Neuronal stem cell (in vitro differentiated cells): ENCODE measurements at regions not wholly inside any gene's neighbourhood (a gene's known extent, or its start where the extent isn't known, plus 50 kb on each side); places are given as distances from the start of the nearest gene placed in this dataset.
A peak's percentile ranks its signal among the peaks of the same experiment; 100 is the strongest.

ENCODE experiments used
- DNase-seq: peaks from one replicate; pipeline ENCODE4 v3.0.0-alpha.2; 2013; ENCODE audit warnings: low spot score
- H2AFZ ChIP-seq: one replicate; pipeline ENCODE4 v1.6.1; 2013; ENCODE audit warnings: mild to moderate bottlenecking, low read length, inconsistent platforms
- H2AK5ac ChIP-seq: 2 replicates; pipeline ENCODE4 v1.6.1; 2013; ENCODE audit warnings: low read depth, mild to moderate bottlenecking, inconsistent platforms, low read length, moderate library complexity, mixed read lengths
- H2BK120ac ChIP-seq: 2 replicates; pipeline ENCODE4 v1.6.1; 2013; ENCODE audit warnings: low read depth, mild to moderate bottlenecking, inconsistent platforms, low read length, moderate library complexity, mixed read lengths
- H2BK12ac ChIP-seq: one replicate; pipeline ENCODE4 v1.6.1; 2013; ENCODE audit warnings: low read length, inconsistent platforms
- H2BK15ac ChIP-seq: 2 replicates; pipeline ENCODE4 v1.6.1; 2013; ENCODE audit warnings: mild to moderate bottlenecking, low read length, inconsistent platforms, mixed read lengths
- H2BK5ac ChIP-seq: one replicate; pipeline ENCODE4 v1.6.1; 2013; ENCODE audit warnings: inconsistent platforms, mild to moderate bottlenecking, low read length, moderate library complexity
- H3K14ac ChIP-seq: one replicate; pipeline ENCODE4 v1.6.1; 2013; ENCODE audit warnings: low read length, inconsistent platforms
- H3K18ac ChIP-seq: 2 replicates; pipeline ENCODE4 v1.6.1; 2013; ENCODE audit warnings: low read length, inconsistent platforms
- H3K23ac ChIP-seq: 2 replicates; pipeline ENCODE4 v1.6.1; 2013; ENCODE audit warnings: low read depth, mild to moderate bottlenecking, mixed read lengths, low read length, inconsistent platforms; ENCODE audit not compliant: poor library complexity
- H3K27ac ChIP-seq: replicated peaks from 3 replicates; pipeline ENCODE4 v1.5.1; 2013; ENCODE audit warnings: low read length, inconsistent platforms
- H3K27me3 ChIP-seq, 3 experiments: 2 replicates each; pipeline ENCODE4 v1.6.1; 2013; ENCODE audit warnings: low read length in 3 of 3, mild to moderate bottlenecking in 2 of 3, inconsistent platforms in 1 of 3, low read depth in 1 of 3, mixed read lengths in 1 of 3, moderate library complexity in 1 of 3; ENCODE audit not compliant: control insufficient read depth in 3 of 3, insufficient read depth in 3 of 3
- H3K36me3 ChIP-seq, 2 donors: replicated peaks in 1 of 2; 2 replicates each; pipeline ENCODE4 v1.6.1; 2013; ENCODE audit warnings: low read length in 2 of 2; ENCODE audit not compliant: control insufficient read depth in 2 of 2, insufficient read depth in 2 of 2
- H3K4ac ChIP-seq: 2 replicates; pipeline ENCODE4 v1.6.1; 2013; ENCODE audit warnings: inconsistent platforms, mild to moderate bottlenecking, low read length, moderate library complexity
- H3K4me1 ChIP-seq, 2 donors: 1 replicate in 1 of 2; 2 replicates in 1 of 2; pipeline ENCODE4 v1.6.1; 2013; ENCODE audit warnings: low read length in 2 of 2, low read depth in 1 of 2; ENCODE audit not compliant: control insufficient read depth in 2 of 2, insufficient read depth in 1 of 2
- H3K4me2 ChIP-seq: one replicate; pipeline ENCODE4 v1.6.1; 2013; ENCODE audit warnings: mild to moderate bottlenecking, low read length, inconsistent platforms; ENCODE audit not compliant: insufficient read depth, poor library complexity, severe bottlenecking
- H3K4me3 ChIP-seq, 2 donors: 2 replicates each; pipeline ENCODE4 v1.5.1; 2013; ENCODE audit warnings: low read length in 2 of 2, mild to moderate bottlenecking in 2 of 2, inconsistent platforms in 1 of 2, moderate library complexity in 1 of 2
- H3K79me1 ChIP-seq: one replicate; pipeline ENCODE4 v1.6.1; 2013; ENCODE audit warnings: low read depth, mild to moderate bottlenecking, inconsistent platforms, low read length, moderate library complexity
- H3K9ac ChIP-seq: one replicate; pipeline ENCODE4 v1.6.1; 2013; ENCODE audit warnings: mild to moderate bottlenecking, low read depth, low read length, inconsistent platforms; ENCODE audit not compliant: poor library complexity
- H3K9me3 ChIP-seq, 2 donors: replicated peaks in 1 of 2; 2 replicates each; pipeline versions ENCODE3 to v1.6.1; 2013; ENCODE audit warnings: low read length in 2 of 2, mild to moderate bottlenecking in 2 of 2, inconsistent platforms in 1 of 2, low read depth in 1 of 2, mixed read lengths in 1 of 2, moderate library complexity in 1 of 2; ENCODE audit not compliant: control insufficient read depth in 2 of 2, insufficient read depth in 1 of 2
- H4K8ac ChIP-seq: one replicate; pipeline ENCODE4 v1.6.1; 2013; ENCODE audit warnings: low read depth, mild to moderate bottlenecking, inconsistent platforms, low read length, moderate library complexity
- H4K91ac ChIP-seq: one replicate; pipeline ENCODE4 v1.6.1; 2013; ENCODE audit warnings: low read length, low read depth, mild to moderate bottlenecking, inconsistent platforms; ENCODE audit not compliant: poor library complexity
- WGBS, 2 donors: extraction: QIAGEN DNeasy Blood & Tissue Kit; methylation state at CpG; one replicate each; pipeline ENCODE4 v1.1.7; 2013; ENCODE audit warnings: missing lambda C conversion rate in 2 of 2, mixed read lengths in 1 of 2; ENCODE audit not compliant: insufficient read length in 2 of 2, insufficient replicate concordance in 1 of 2; ENCODE audit errors: extremely low coverage in 2 of 2; 5-methylcytosine and 5-hydroxymethylcytosine counted together

DNA sequence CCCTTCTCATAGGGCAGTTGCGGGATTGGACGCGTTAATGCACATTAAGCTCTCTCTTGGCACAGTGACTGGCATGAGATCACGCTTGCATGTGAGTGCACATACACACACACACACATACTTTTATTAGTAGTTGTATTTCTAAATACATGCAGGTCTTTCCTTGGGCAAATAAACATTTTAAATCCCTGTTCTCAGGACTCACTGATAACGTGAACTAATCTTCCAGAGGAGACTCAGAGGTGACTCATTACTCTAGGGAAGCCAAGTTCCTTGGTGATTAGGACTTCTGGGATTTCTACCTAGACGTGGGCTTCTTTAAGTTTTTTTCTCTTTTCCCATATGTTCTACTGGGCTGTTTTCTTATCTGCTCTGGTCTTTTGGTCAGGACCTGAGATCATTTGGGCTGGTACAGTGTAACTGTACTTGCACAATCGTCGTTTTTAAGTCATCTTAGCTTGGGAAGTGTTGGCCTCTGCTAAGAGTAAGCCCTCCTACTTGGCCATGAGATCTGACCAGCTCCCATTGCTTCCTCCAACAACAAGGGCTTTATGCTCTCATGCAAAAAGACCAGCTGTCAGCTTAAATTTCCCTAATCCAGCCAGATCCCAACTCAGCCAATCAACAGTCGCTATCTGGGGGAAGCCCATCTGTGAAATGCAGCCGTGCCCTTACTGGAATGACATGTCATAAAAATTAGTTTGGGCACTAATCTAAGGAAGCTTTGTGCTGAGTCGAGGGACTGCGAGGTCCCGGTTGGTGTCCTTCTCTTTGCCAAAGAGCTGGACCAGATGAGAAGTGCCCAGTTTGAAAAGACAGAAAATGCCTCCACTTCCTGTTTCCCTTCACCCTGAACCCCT, 176.4 kb upstream of the ANKRD55 start:
- WGBS, 2 donors = no CpG with 5 or more reads among the region's 13 CpGs
- H2BK15ac ChIP-seq = no peak overlapping the region
- no peak overlapping the region for H2AK5ac ChIP-seq
- H3K27me3 ChIP-seq = no peaks in the 10 kb centered on the region
- H4K91ac ChIP-seq = no peak overlapping the region
- H3K18ac ChIP-seq = no peak overlapping the region
- H2BK120ac ChIP-seq = no peak overlapping the region
- no peak overlapping the region for H3K27ac ChIP-seq
- no peak overlapping the region for H3K9ac ChIP-seq
- no peak overlapping the region for H2BK12ac ChIP-seq
- no peaks in the 10 kb centered on the region for H3K79me1 ChIP-seq
- no peak for DNase-seq
- no peak overlapping the region for H3K4me2 ChIP-seq
- H3K4me3 ChIP-seq = no peak overlapping the region
- H3K36me3 ChIP-seq = no peaks in the 10 kb centered on the region
- H3K23ac ChIP-seq = no peak overlapping the region
- no peak overlapping the region for H3K14ac ChIP-seq
- H2AFZ ChIP-seq = no peak overlapping the region
- no peak overlapping the region for H2BK5ac ChIP-seq
- H4K8ac ChIP-seq = no peak overlapping the region
- H3K9me3 ChIP-seq = no peaks in the 10 kb centered on the region
- H3K4me1 ChIP-seq = peaks cover 0 to 2% of the 10 kb centered on the region in 2 donors
- H3K4ac ChIP-seq = no peak overlapping the region

DNA sequence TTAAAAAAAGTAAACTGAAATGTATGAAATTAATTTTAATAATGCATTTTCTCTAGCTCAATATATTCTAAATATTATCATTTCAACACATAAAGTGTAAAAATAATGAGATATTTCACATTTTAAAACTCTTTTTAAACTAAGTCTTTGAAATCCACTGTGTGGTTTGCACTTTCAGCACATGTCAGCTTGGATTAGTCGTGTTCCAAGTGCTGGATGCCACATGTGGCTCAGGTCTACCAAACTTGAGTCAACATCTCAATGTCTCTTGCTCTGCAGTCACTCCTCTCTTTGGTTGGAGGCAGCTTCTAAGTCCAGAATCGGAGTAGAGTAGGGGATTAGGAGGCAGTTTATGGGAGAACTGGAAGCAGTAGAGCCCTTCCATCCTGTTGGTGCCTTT, 173.7 kb upstream of the ANKRD55 start:
- no peak overlapping the region for H3K4me2 ChIP-seq
- H2BK120ac ChIP-seq = no peak overlapping the region
- no peak overlapping the region for H2BK12ac ChIP-seq
- H3K36me3 ChIP-seq = no peaks in the 10 kb centered on the region
- no peak for DNase-seq
- H4K91ac ChIP-seq = no peak overlapping the region
- no peak overlapping the region for H4K8ac ChIP-seq
- H3K4me3 ChIP-seq = no peak overlapping the region
- peaks cover 0 to 5% of the 10 kb centered on the region in 2 donors for H3K4me1 ChIP-seq
- no CpG with 5 or more reads among the region's 2 CpGs for WGBS, 2 donors
- H2AFZ ChIP-seq = no peak overlapping the region
- H2BK5ac ChIP-seq = no peak overlapping the region
- no peak overlapping the region for H3K18ac ChIP-seq
- no peaks in the 10 kb centered on the region for H3K79me1 ChIP-seq
- H3K23ac ChIP-seq = no peak overlapping the region
- H2AK5ac ChIP-seq = peak overlapping the region; percentile 9
- no peak overlapping the region for H3K9ac ChIP-seq
- H3K27me3 ChIP-seq = no peaks in the 10 kb centered on the region
- no peaks in the 10 kb centered on the region for H3K9me3 ChIP-seq
- H3K14ac ChIP-seq = no peak overlapping the region
- H2BK15ac ChIP-seq = peak overlapping the region; percentile 59
- H3K27ac ChIP-seq = no peak overlapping the region
- no peak overlapping the region for H3K4ac ChIP-seq

DNA sequence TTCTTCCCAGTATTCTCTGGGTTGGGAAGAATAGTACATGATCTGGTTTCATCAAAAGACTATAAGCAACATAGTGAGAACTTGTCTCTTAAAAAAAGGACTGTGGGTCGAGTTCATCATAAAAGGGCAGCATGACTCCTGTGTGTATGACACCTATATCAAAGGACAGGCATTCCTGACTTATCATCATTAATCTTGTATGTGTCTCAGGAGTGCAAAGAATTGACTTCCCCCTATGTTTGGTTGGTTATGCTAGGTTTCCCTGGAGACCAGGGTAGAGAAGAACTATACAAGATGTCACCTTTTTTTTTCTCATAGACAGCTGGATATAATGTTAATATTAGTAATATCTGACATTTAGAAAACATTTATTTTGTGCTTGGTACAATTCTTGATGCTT, 173.1 kb upstream of the ANKRD55 start:
- no peaks in the 10 kb centered on the region for H3K79me1 ChIP-seq
- H3K14ac ChIP-seq = no peak overlapping the region
- no peak for DNase-seq
- no peak overlapping the region for H3K4me2 ChIP-seq
- H3K9ac ChIP-seq = no peak overlapping the region
- H3K18ac ChIP-seq = no peak overlapping the region
- H3K27ac ChIP-seq = no peak overlapping the region
- H3K4me3 ChIP-seq = no peak overlapping the region
- H2AFZ ChIP-seq = no peak overlapping the region
- no peak overlapping the region for H2BK5ac ChIP-seq
- no peak overlapping the region for H2BK12ac ChIP-seq
- no peak overlapping the region for H2AK5ac ChIP-seq
- H3K4ac ChIP-seq = no peak overlapping the region
- no peak overlapping the region for H3K23ac ChIP-seq
- peaks cover 0 to 5% of the 10 kb centered on the region in 2 donors for H3K4me1 ChIP-seq
- WGBS, 2 donors = no CpG with 5 or more reads among the region's 1 CpG
- no peak overlapping the region for H4K91ac ChIP-seq
- H3K27me3 ChIP-seq = no peaks in the 10 kb centered on the region
- no peaks in the 10 kb centered on the region for H3K9me3 ChIP-seq
- H2BK120ac ChIP-seq = no peak overlapping the region
- H2BK15ac ChIP-seq = no peak overlapping the region
- no peaks in the 10 kb centered on the region for H3K36me3 ChIP-seq
- no peak overlapping the region for H4K8ac ChIP-seq

DNA sequence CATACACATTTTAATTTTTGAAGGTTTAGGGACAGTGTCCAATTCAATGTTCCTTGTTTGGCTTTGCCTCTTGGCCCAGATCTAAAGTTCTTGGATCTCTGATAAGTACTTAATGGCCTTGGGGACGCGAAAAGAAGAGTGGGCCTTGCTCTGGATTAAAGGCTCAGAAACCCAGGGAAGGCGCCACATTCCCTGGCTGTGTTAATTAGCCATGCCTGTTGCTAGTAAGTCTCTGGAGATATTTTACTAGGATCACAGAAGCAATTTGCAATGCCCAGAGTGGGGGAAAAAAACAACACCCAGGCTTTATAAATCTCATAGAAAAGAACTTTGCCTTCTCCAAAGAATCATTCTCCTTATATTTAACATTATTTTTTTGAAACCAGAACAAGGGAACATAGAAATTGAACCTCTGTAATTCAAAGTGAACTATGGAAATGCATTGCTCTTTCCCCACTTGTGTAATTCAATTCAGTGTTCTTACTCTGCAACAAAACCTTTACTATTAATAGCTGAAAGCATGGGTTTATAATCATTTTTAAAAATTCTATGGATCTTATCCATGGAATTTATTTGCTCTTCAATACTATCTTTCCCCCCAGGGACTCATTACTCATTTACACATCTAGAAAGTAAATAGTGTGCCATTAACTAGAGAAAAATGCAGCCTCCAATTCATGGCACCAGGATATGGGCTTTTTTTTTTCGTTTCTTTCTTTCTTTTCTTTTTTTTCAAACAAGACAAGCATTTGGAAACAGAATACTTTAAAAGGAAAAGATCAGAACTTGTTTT, 172.2 kb upstream of the ANKRD55 start:
- Histone ChIP-seq H3K4me2 (no peak overlapping the region), H3K4ac (no peak overlapping the region), H4K8ac (no peak overlapping the region), H3K79me1 (no peaks in the 10 kb centered on the region), H3K9ac (no peak overlapping the region), H3K36me3 (no peaks in the 10 kb centered on the region), H2BK120ac (no peak overlapping the region), H3K4me3 (no peak overlapping the region), H3K27ac (peak overlapping the region; percentile 7), H2BK5ac (no peak overlapping the region), H3K4me1 (peaks cover 0 to 5% of the 10 kb centered on the region in 2 donors), H4K91ac (no peak overlapping the region), H2BK12ac (no peak overlapping the region), H3K27me3 (no peaks in the 10 kb centered on the region), H3K23ac (no peak overlapping the region), H2BK15ac (no peak overlapping the region), H3K9me3 (no peaks in the 10 kb centered on the region), H2AK5ac (no peak overlapping the region), H3K18ac (no peak overlapping the region), H2AFZ (no peak overlapping the region), H3K14ac (no peak overlapping the region)
- DNase-seq = peak; percentile 9
- WGBS, 2 donors = no CpG with 5 or more reads among the region's 4 CpGs
